GM10266 (cell line): ENCODE measurements at regions not wholly inside any gene's neighbourhood (a gene's known extent, or its start where the extent isn't known, plus 50 kb on each side); places are given as distances from the start of the nearest gene placed in this dataset.

Source experiments
- DNase-seq: peaks from one replicate; pipeline ENCODE4 v3.0.0; 2012; ENCODE audit errors: extremely low spot score
- TF ChIP-seq, protein P1 (sequence below): IDR thresholded peaks from 2 replicates; pipeline ENCODE4 v1.5.1; 2012; ENCODE audit warnings: mild to moderate bottlenecking, low read depth; ENCODE audit not compliant: control insufficient read depth, insufficient read depth; ENCODE audit errors: missing control alignments

DNA sequence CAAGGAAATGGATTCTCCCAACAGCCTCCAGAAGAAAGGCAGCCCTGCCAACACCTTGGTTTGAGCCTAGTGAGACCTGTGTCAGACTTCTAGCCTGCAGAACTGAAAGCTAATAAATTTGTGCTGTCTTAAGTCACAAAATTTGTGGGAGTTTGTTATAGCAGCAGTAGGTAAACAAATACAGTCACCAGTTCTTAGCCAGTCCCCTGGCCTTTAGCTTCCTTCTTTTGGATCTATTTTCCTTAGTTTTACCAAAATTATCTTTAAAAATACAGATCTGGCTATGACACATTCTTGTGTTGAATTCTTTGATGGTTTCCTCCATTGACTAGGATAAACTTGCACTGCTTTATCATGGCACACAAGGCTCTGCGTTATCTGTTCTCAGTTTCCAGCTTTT lies 697.9 kb upstream of the FANCL start:
- TF ChIP-seq, protein P1, sequence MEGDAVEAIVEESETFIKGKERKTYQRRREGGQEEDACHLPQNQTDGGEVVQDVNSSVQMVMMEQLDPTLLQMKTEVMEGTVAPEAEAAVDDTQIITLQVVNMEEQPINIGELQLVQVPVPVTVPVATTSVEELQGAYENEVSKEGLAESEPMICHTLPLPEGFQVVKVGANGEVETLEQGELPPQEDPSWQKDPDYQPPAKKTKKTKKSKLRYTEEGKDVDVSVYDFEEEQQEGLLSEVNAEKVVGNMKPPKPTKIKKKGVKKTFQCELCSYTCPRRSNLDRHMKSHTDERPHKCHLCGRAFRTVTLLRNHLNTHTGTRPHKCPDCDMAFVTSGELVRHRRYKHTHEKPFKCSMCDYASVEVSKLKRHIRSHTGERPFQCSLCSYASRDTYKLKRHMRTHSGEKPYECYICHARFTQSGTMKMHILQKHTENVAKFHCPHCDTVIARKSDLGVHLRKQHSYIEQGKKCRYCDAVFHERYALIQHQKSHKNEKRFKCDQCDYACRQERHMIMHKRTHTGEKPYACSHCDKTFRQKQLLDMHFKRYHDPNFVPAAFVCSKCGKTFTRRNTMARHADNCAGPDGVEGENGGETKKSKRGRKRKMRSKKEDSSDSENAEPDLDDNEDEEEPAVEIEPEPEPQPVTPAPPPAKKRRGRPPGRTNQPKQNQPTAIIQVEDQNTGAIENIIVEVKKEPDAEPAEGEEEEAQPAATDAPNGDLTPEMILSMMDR, result no peak
- no peak for DNase-seq

DNA sequence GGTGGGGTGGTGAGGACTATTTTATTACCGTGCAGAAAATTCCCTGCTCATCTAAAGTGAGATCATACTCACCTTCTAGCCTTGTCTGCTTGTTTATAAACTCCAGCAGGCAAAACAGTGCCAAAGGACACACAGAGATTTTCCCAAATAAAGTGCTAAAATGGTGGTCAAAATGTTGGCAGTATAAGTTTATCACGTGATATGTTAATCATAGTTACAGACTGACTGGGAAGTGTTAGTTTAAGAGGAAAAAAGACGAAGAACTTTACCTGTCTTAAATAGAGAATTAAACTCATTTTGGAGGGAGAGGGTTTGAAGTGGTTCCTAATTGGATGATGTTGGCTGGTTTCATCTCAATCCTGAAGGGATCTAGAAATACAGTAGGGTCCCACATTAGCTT lies 691.7 kb upstream of the FANCL start:
- TF ChIP-seq, protein P1, result no peak
- no peak for DNase-seq

DNA sequence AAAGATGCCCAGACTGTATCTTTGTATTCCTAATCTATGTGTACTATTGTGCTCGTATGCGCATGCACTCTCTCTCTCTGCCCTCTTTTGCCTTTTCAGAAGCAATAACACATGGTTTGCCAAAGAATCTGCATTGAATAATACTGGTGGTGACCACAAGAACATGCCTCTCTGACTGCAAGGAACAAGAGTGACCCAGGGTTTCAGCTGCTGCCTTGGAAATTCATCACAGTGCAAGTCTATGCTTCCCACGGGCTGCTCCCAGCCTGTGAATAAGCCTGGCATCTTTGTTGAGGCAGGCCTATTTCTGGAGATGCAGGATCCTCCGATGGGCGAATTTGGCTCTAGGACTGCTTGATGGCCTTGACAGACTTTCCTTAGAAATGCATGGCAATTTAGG lies 689.4 kb upstream of the FANCL start:
- DNase-seq, result no peak
- TF ChIP-seq, protein P1, result no peak

DNA sequence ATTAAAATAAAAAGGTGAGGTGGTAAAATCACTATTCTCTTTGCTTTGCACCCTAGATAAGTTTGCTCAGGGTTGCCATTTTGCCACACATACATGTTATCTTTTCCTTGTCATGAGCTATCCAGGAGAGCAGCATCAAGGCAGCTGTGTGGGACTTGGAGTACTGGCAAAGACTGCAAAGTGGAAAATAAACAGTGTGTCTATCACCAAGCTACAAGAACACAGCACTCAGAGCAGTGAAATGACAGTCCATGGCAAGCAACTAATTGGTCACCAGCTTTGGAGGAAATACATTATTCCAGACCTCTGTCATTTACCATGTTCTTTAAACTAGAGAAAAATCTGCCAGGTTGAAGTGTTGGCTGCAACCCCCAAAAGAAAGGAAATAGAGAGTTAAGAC lies 687.8 kb upstream of the FANCL start:
- TF ChIP-seq, protein P1, result no peak
- no peak for DNase-seq

DNA sequence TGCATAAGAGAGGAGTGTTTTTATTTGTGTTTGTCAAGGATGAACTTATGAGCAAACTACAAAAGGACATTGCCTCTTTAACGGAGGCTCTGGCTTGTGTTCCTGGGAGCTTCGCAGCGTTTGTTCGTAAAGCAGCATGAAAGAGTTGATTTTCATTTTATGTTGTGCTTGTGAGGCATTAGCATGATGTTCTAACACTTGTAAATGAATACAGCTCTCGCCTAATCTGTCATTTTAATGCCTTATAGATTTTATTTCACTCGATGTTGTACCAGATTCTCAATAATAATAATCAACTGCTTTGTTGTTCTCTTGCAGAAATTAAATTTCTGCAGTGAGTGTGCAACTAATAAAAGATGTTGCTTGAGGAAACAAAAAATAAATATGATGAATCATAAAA lies 687.3 kb upstream of the FANCL start:
- TF ChIP-seq, protein P1, result no peak
- no peak for DNase-seq

DNA sequence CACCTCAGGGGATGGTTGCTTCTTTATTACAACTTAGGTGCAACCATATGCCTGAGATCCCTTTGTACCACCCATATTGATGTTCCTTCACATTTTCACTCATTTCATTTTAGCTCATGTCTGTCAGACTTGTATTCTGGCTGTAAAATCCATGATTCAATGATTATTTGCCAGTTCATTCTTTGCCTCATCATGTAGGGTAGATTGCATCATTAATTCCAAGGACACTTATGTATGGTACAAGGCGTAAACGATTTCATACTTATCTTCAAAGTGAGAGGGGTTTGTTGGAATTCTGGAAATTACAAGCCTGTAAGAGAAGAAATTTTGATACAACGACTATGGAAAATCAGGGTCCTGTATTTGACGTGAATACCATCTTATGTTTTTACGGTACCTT lies 685.0 kb upstream of the FANCL start:
- no peak for DNase-seq
- TF ChIP-seq, protein P1, result no peak

DNA sequence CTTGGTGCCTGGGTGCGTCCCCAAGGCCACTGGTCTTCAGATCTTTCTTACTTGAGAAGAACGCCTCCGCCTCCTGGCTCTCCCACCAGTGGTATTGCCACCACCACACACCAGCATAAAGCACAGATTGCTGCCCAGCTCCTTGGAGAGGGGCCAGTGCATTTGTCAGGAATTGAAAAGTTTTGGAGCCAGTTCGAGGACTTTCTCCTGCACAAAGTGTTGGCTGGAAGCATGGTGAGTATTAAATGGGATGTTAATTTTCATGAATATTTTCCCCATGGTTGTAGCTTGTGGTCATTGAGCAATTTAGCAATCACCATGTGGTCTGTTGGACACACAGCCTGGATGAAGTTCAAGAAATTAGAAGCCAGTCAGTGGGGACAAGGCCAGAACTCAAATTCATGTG lies 684.6 kb upstream of the FANCL start:
- TF ChIP-seq, protein P1, result no peak
- no peak for DNase-seq
